GM10847 (cell line): ENCODE measurements at regions not wholly inside any gene's neighbourhood (a gene's known extent, or its start where the extent isn't known, plus 50 kb on each side); places are given as distances from the start of the nearest gene placed in this dataset.

Experiments used
- POLR2A ChIP-seq: IDR thresholded peaks from 2 replicates; pipeline ENCODE4 v1.6.1; 2011; ENCODE audit not compliant: insufficient read length; ENCODE audit errors: extremely low read depth

DNA sequence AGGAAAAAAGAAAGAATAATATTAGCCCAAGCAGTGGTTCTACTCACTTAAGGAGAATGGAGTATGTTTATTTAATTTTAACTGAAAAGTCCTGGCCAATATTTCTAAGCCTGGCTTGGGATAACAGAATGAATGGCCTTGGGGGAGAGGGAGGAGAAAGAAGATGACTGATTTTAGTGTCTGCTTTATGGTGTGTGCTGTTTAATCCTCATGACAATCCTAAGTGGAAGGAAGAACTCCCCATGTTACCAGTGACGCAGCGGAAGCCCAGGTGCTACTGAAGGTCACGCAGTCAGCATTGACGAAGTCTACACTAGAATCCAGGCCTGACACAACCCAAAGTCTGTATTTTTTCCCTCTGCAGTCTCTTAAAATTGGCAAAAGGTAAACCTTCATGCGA is 50.5 kb downstream of the PALM2AKAP2 start:
- TF ChIP-seq POLR2A: no peak

DNA sequence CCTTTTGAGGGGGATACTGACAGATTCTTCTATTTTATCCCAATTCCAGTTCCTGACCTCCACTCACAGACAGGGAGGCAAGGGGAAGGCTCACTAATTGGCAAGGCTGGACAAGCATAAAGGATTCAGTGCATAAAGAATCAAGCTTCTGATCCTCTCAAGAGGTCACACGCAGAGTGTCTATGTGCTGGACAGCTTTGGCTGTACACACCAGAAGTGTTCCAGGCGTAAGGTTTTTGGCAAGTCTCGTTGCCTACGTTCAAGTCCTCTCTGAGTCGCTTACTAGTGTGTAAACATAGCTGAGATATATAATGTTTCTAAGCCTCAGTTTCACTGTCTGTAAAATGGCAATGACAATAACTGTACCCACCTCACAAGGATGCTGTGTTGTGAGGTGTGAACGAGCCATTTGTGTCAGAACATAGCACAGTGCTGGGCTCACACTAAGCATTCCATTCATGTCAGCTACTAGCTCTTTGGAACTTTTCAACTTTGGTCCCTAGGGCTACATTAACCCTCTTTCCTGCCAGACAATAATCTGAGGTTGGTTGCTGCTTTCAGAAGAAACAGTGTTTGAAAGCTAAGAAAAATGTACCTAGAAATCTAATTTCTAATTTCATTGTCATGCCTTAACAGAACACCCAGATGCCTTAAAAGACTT is 52.1 kb downstream of the PALM2AKAP2 start:
- TF ChIP-seq POLR2A: no peak

DNA sequence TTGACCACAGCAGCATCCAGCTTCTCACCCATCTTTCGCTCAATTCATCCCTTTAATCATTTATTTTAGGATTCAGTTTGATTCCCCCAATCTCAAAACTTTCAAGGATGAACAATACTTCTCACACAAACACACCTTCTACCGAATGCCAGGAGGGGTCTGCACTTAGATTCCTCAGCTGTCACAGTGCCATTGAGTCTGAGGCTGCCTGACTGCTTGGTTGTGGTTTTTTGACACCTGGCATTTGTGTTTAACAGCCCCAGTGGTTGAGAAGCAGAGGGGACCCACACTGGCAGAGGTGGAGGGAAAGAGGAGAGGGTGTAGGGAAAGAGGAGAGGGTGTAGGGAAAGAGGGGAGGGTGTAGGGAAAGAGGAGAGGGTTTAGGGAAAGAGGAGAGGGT is 54.9 kb downstream of the PALM2AKAP2 start:
- no peak for TF ChIP-seq POLR2A

DNA sequence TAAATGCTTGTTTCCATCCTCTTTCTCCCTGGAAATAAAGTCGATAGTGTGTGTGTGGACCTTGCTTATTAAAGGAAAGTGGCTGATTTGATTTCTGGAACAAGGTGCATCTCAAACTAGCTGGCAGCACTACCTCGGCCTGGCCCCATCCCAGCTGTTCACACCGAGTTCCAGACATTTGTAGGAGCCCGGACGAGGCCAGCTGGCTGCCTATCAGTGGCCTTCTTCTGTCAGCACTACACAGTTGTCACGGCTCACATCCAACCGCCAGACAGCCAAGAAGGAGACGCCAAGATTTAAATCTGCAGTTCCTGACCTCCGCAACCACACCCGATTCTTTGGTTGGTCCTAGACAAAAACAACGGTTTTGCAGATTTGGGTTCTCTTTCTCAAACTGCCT is 63.6 kb downstream of the PALM2AKAP2 start:
- no peak for TF ChIP-seq POLR2A

DNA sequence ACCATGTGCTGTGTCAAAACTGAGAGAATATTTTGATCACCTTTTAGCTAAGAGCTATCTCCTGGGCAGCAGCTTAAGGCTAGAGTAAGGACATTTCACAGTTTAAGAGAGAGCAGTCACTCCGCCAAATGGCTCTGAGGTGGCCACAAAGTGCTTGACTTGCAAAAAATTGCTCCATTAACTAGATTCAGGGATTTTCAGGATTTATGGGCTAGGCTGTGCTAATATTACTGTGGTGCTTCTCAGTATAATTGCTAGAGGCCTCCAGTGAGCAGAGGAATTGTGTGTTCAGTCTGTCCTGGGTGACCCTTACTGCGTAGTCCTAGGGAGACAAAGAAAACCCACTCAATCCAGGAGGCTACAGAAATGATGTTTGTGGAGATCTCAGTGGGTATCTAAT is 65.2 kb downstream of the PALM2AKAP2 start:
- TF ChIP-seq POLR2A: no peak

DNA sequence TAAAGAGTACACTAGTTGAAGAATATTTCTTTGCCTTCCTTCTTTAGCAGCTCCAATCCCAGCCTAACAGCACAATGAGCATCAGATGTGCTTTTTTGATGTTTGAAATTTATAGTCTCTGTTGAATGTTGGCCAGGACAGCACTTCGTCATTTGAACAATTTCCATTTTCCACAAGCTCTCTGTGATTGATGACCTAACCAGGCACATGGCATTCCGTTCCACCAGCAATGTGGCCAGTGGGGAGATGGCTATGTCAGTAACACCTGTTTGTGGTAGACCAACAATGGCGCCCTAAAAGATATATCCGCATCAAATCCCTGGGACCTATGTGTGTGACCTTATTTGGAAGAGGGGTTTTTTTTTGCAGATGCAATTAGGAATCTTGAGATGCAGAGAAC is 66.8 kb downstream of the PALM2AKAP2 start:
- TF ChIP-seq POLR2A: no peak

DNA sequence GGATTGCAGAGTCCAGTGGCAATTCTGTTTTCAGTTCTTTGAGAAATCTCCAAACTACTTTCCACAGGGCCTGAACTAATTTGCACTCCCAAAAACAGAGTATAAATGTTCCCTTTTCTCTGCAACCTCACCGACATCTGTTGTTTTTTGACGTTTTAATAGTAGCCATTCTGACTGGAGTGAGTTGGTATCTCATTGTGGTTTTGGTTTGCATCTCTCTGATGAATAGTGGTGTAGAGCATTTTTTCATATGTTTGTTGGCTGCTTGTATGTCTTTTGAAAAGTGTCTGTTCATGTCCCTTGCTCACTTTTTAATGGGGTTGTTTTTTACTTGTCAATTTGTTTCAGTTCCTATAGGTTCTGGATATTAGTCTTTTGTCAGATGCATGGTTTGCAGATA is 72.6 kb downstream of the PALM2AKAP2 start:
- no peak for TF ChIP-seq POLR2A

DNA sequence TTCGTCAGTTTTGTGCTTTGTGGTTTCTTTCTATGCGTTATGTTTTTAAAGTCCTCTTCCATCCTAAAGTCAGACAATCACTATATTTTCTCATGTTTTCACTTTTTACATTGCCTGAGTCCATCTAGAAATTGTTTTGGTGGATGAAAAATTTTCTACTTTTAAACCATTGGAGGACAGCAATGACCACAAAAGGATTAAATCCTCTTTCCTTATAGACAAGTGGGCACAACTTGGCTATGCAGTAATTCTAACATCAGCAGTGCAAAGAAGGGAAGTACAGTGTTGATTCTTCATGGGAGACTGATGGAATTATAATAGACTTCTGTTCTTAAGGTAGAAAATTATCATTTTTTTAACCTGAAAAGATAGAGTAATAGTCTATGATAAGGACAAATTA is 75.5 kb downstream of the PALM2AKAP2 start:
- no peak for TF ChIP-seq POLR2A

DNA sequence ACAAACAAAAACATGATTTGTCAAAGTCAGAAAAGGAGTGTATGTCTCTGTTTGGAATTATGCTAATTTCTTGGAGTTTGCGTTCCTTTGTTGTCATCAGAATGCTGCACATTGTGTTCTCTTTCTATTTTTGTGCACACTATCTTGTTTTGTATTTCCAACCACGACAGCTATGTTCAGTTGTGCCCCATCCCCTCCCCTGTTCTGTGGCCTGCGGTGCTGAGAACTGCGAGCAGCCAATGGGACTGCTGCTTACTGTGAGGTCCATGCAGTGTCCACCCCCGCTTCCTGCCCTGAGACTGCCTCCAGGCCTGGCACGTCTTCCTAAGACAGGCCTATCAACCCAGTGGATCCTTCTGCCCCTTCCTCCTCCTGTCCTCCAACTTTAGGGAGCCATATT is 76.8 kb downstream of the PALM2AKAP2 start:
- TF ChIP-seq POLR2A: no peak

DNA sequence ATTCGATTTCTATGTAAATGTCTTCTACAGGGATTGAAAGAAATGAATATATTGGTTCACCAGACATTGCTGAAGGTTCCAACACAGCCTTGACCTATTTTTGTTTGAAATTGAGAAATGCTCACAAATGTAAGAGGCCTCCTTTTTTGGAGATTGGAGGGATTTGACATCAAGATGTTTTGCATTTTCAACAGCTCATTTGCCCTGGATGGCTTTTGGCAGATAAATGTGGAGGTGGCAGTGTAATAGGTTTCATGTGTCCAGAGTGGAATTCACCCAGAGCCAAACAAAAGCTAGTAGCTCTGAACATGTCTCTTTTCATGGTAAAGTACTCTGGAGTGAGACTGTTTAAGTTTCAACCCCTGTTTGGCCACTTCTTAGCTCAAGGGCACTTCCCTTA is 77.3 kb downstream of the PALM2AKAP2 start:
- no peak for TF ChIP-seq POLR2A

DNA sequence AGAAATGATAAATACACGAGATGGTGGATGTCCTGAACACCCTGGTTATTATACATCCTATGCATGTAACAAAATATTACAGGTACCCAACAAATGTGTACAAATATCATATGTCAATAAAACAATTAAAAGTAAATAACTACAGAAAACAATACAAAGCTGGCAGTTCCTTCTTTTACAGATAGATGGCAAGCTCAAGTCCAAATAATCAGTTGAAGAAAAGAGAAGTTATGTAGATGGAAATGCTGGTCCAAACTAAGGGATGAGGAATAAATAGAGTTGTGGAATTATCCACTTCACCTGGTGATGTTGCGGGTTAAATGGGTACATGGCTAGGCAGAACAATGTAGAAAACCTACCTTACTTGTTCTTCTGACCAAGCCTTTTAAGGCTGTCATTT is 79.4 kb downstream of the PALM2AKAP2 start:
- no peak for TF ChIP-seq POLR2A

DNA sequence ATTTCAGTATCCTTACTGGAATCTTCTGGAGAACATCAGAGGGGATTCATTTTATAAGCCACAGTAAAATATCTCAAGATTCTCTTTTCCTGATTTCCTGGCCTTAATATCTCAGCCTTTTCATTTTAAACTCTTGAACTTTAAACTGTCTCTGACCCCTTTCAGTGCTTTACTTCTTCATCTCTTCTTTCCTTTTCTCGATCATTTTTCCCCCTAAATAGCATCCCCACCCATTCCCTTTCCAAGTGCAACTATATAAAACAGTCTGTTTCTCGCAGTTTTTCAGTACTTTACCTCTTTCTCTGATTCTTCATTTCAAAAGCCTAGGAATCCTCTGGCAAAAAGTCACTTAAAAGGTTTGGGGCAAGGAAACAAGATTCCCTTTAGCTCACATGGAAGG is 80.5 kb downstream of the PALM2AKAP2 start:
- no peak for TF ChIP-seq POLR2A

DNA sequence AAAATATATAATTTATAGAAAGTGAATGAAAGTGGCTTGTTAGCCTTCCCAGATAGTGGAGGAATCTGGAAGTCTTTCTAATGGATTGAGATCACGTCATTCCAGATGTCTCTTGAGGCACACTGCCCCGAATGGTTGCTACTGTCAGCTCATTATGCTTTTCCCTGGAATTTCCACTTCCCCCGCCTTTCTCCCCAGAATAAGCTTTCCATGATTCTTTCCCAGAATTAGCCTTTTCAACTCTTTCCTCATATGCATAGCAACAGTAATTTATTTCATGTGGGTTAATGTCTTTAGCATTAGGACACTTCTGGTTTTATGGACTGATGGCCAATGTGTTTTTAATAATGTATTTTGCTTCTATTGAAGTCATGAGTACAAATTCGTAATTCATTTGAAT is 81.5 kb downstream of the PALM2AKAP2 start:
- no peak for TF ChIP-seq POLR2A

DNA sequence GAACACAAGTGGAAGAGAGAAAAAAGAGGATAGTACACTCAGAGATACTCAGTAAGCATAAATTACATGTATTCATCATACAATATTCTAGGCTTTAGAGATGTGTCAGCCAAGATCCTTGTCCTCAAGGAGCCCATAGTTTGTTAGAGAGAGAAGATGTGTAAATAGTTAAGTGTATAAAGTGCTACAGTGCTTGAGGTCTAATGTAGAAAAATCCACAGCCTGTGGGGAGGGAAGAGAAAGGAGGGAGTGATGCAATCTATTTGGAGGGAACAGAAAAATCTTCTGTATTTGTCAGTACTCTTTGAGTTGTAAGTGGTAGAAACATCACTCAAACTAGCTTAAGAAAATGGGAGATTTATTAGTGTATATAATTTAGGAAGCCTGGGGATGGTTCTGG is 81.9 kb downstream of the PALM2AKAP2 start:
- TF ChIP-seq POLR2A: no peak

DNA sequence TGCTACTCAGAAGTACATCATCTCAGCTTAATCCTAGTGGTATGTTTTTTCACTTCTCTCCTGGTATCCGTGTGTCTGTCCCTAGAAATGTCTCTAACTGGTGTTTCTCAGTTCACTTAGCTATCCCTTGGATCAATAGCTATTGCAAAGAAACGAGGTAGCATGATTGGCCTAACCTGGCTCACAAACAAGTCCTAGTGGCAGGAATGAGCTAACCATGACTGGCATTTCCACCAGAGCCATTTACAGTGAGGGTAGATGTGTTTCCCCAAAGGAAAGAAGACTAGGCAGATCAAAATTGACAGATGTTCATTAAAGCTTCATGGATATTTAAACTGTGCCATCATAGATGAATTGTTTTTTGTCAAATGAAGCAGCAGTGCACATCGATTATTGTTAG is 82.5 kb downstream of the PALM2AKAP2 start:
- TF ChIP-seq POLR2A: no peak

DNA sequence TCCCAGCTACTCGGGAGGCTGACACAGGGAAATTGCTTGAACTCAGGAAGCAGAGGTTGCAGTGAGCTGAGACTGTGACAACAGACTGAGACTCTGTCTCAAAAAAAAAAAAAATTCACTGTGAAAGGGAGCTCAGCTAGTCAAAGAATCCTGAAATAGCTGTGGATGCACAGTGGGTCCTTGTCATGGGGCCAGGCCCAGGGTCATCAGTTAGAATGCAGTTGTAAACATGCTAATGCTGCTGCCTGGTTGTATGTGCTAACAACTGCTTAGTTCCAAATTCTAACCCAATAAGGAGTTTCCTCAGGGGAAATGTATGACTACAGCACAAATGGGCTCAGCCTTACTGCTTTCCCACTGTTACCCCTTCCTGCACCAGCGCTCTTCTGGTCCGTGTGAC is 84.0 kb downstream of the PALM2AKAP2 start:
- TF ChIP-seq POLR2A: no peak

DNA sequence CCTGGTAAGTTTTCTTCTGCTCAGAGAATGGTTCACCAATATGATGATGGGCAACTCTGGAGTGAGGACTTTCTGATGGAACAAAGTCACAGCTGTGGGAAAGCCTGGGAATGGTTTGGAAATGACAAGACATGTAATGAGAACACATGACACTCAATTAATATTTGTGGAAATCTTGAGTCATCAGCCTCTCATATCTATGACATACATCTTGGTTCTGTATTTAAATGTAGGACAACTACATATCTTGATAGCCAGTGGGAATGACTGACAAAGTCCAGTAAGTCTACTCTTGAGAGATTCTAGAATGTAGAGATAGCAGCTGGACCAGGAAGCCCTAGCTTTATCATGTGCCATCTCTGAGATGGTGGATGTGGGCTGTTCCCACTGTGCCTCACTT is 85.5 kb downstream of the PALM2AKAP2 start:
- TF ChIP-seq POLR2A: no peak

DNA sequence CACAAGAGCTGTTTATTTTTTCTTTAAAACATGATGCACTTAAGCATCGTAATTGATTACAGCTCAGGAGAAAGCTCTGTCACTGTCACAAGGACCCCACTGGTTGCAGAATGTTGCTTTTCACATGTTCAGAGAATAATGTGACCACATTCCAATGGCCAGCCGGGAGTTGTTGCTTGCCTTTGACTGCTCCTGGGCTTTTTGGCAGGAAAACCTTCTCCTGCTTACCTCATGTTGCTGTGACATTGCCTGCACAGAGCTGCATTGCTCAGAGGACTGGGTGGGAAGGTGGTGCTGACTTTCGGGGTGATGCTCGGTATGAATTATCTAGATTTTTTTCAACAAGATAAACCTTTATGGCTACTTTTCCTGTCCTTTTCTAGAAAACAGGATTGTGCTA is 88.2 kb downstream of the PALM2AKAP2 start:
- no peak for TF ChIP-seq POLR2A
